PFSK-1 (cell line): ENCODE measurements at regions not wholly inside any gene's neighbourhood (a gene's known extent, or its start where the extent isn't known, plus 50 kb on each side); places are given as distances from the start of the nearest gene placed in this dataset.

ENCODE experiments used
- POLR2AphosphoS5 ChIP-seq: IDR thresholded peaks from 2 replicates; pipeline ENCODE4 v1.6.1; 2012; ENCODE audit warnings: low read depth, mild to moderate bottlenecking, control low read depth, low read length, moderate library complexity
- TAF1 ChIP-seq: IDR thresholded peaks from 2 replicates; pipeline ENCODE4 v1.6.1; 2012; ENCODE audit warnings: low read length, control low read depth, borderline replicate concordance; ENCODE audit not compliant: insufficient read depth

DNA sequence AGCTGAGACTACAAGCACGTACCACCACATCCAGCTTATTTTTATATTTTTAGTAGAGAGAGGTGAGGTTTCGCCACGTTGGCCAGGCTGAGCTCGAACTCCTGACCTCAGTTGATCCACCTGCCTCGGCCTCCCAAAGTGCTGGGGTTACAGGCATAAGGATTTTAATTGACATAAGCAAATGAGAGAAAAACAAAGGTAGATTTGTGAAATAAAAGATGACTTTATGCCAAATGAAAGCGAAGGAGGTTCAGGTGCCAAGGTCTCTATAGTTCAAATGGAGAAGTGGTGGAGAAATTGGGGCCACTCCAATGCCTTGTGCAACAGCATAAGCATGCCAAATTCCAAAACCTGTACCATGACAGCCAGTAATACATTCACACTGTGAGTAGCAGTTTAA, 180.6 kb downstream of the MREG start:
- no peak for TF ChIP-seq TAF1
- no peak for TF ChIP-seq POLR2AphosphoS5
